Neuron (in vitro differentiated cells): ENCODE measurements at regions not wholly inside any gene's neighbourhood (a gene's known extent, or its start where the extent isn't known, plus 50 kb on each side); places are given as distances from the start of the nearest gene placed in this dataset.

Experiments used
- H2AFZ ChIP-seq: one replicate; pipeline ENCODE4 v1.6.1; 2013; ENCODE audit warnings: low read depth, mild to moderate bottlenecking, inconsistent platforms, low read length, moderate library complexity
- H3K27me3 ChIP-seq: one replicate; pipeline ENCODE4 v1.6.1; 2013; ENCODE audit warnings: low read length; ENCODE audit not compliant: insufficient read depth
- H3K36me3 ChIP-seq: one replicate; pipeline ENCODE4 v1.6.1; 2013; ENCODE audit warnings: low read length; ENCODE audit not compliant: insufficient read depth
- H3K4me1 ChIP-seq: one replicate; pipeline ENCODE4 v1.6.1; 2013; ENCODE audit warnings: low read length; ENCODE audit not compliant: insufficient read depth
- H3K4me3 ChIP-seq: 2 replicates; pipeline ENCODE4 v1.5.1; 2013; ENCODE audit warnings: mild to moderate bottlenecking, low read length, moderate library complexity
- H3K9me3 ChIP-seq: one replicate; pipeline ENCODE4 v1.6.1; 2013; ENCODE audit warnings: low read length

- no peak overlapping the region for H3K4me3 ChIP-seq
- peaks cover 5% of the 10 kb centered on the region for H3K4me1 ChIP-seq
- H3K9me3 ChIP-seq, result no peaks in the 10 kb centered on the region
- no peaks in the 10 kb centered on the region for H3K27me3 ChIP-seq
- no peaks in the 10 kb centered on the region for H3K36me3 ChIP-seq
- no peak overlapping the region for H2AFZ ChIP-seq
These were observed 166.0 kb upstream of the SP4 start for GRCh38 chr7:21261627-21262594.

- no peak overlapping the region for H3K4me3 ChIP-seq
- no peaks in the 10 kb centered on the region for H3K4me1 ChIP-seq
- H3K27me3 ChIP-seq, result no peaks in the 10 kb centered on the region
- H3K36me3 ChIP-seq, result no peaks in the 10 kb centered on the region
- no peaks in the 10 kb centered on the region for H3K9me3 ChIP-seq
- no peak overlapping the region for H2AFZ ChIP-seq
These were observed 158.9 kb upstream of the SP4 start for GRCh38 chr7:21269021-21269420.

- no peaks in the 10 kb centered on the region for H3K4me1 ChIP-seq
- no peaks in the 10 kb centered on the region for H3K27me3 ChIP-seq
- H2AFZ ChIP-seq, result no peak overlapping the region
- no peak overlapping the region for H3K4me3 ChIP-seq
- no peaks in the 10 kb centered on the region for H3K36me3 ChIP-seq
- H3K9me3 ChIP-seq, result no peaks in the 10 kb centered on the region
These were observed 151.3 kb upstream of the SP4 start for GRCh38 chr7:21276471-21277035.

GRCh38 chr7:21278944-21279343, 148.9 kb upstream of the SP4 start:
- Histone ChIP-seq H3K9me3 (no peaks in the 10 kb centered on the region), H3K4me1 (no peaks in the 10 kb centered on the region), H2AFZ (no peak overlapping the region), H3K27me3 (no peaks in the 10 kb centered on the region), H3K36me3 (no peaks in the 10 kb centered on the region), H3K4me3 (no peak overlapping the region)

- H2AFZ ChIP-seq, result no peak overlapping the region
- no peaks in the 10 kb centered on the region for H3K4me1 ChIP-seq
- no peaks in the 10 kb centered on the region for H3K9me3 ChIP-seq
- H3K27me3 ChIP-seq, result no peaks in the 10 kb centered on the region
- H3K36me3 ChIP-seq, result no peaks in the 10 kb centered on the region
- H3K4me3 ChIP-seq, result no peak overlapping the region
These were observed 146.7 kb upstream of the SP4 start for GRCh38 chr7:21281193-21281592.

- Histone ChIP-seq H3K4me3 (no peak overlapping the region), H3K9me3 (no peaks in the 10 kb centered on the region), H2AFZ (no peak overlapping the region), H3K36me3 (no peaks in the 10 kb centered on the region), H3K27me3 (peaks cover 2% of the 10 kb centered on the region), H3K4me1 (no peaks in the 10 kb centered on the region)
These were observed 134.1 kb upstream of the SP4 start for GRCh38 chr7:21293771-21294170.

- no peaks in the 10 kb centered on the region for H3K9me3 ChIP-seq
- H3K27me3 ChIP-seq, result no peaks in the 10 kb centered on the region
- H2AFZ ChIP-seq, result no peak overlapping the region
- no peak overlapping the region for H3K4me3 ChIP-seq
- H3K4me1 ChIP-seq, result peaks cover 3% of the 10 kb centered on the region
- no peaks in the 10 kb centered on the region for H3K36me3 ChIP-seq
These were observed 128.1 kb upstream of the SP4 start for GRCh38 chr7:21299766-21300165.

GRCh38 chr7:21300692-21301091, 127.2 kb upstream of the SP4 start:
- peaks cover 7% of the 10 kb centered on the region for H3K4me1 ChIP-seq
- H3K9me3 ChIP-seq, result no peaks in the 10 kb centered on the region
- H2AFZ ChIP-seq, result no peak overlapping the region
- no peaks in the 10 kb centered on the region for H3K27me3 ChIP-seq
- no peaks in the 10 kb centered on the region for H3K36me3 ChIP-seq
- no peak overlapping the region for H3K4me3 ChIP-seq

- peaks cover 3% of the 10 kb centered on the region for H3K9me3 ChIP-seq
- no peak overlapping the region for H3K4me3 ChIP-seq
- no peak overlapping the region for H2AFZ ChIP-seq
- no peaks in the 10 kb centered on the region for H3K27me3 ChIP-seq
- H3K36me3 ChIP-seq, result no peaks in the 10 kb centered on the region
- peaks cover 7% of the 10 kb centered on the region for H3K4me1 ChIP-seq
These were observed 123.0 kb upstream of the SP4 start for GRCh38 chr7:21304808-21305375.

- H3K27me3 ChIP-seq, result no peaks in the 10 kb centered on the region
- peaks cover 3% of the 10 kb centered on the region for H3K9me3 ChIP-seq
- no peak overlapping the region for H3K4me3 ChIP-seq
- no peaks in the 10 kb centered on the region for H3K36me3 ChIP-seq
- H2AFZ ChIP-seq, result no peak overlapping the region
- H3K4me1 ChIP-seq, result peaks cover 7% of the 10 kb centered on the region
These were observed 122.2 kb upstream of the SP4 start for GRCh38 chr7:21305455-21306235.

GRCh38 chr7:21314954-21315353, 112.9 kb upstream of the SP4 start:
- Histone ChIP-seq H3K4me3 (no peak overlapping the region), H2AFZ (no peak overlapping the region), H3K27me3 (no peaks in the 10 kb centered on the region), H3K4me1 (peaks cover 4% of the 10 kb centered on the region), H3K36me3 (no peaks in the 10 kb centered on the region), H3K9me3 (no peaks in the 10 kb centered on the region)

GRCh38 chr7:21317966-21318915, 109.6 kb upstream of the SP4 start:
- Histone ChIP-seq H3K4me1 (peaks cover 4% of the 10 kb centered on the region), H3K4me3 (no peak overlapping the region), H2AFZ (no peak overlapping the region), H3K9me3 (no peaks in the 10 kb centered on the region), H3K36me3 (no peaks in the 10 kb centered on the region), H3K27me3 (no peaks in the 10 kb centered on the region)
